HG03139 (cell line): ENCODE measurements at regions not wholly inside any gene's neighbourhood (a gene's known extent, or its start where the extent isn't known, plus 50 kb on each side); places are given as distances from the start of the nearest gene placed in this dataset.
"Not testable (repeated sequence)": the region's sequence is repeated elsewhere in the genome, so short reads cannot be mapped to it uniquely, and the experiment has no call there.

ENCODE experiments used
- ATAC-seq: cut with Tn5 transposase; IDR thresholded peaks from one replicate; pipeline ENCODE4 v1.9.1; 2021; ENCODE audit not compliant: unreplicated experiment

GRCh38 chr16:66176731-66177130 is 189.8 kb upstream of the CDH5 start:
- no peak for ATAC-seq

- ATAC-seq = no peak
These were observed 190.4 kb upstream of the CDH5 start for GRCh38 chr16:66176111-66176510.

- ATAC-seq = no peak
These were observed 190.9 kb upstream of the CDH5 start for GRCh38 chr16:66175636-66176035.

- no peak for ATAC-seq
These were observed 191.4 kb upstream of the CDH5 start for GRCh38 chr16:66175058-66175457.

DNA sequence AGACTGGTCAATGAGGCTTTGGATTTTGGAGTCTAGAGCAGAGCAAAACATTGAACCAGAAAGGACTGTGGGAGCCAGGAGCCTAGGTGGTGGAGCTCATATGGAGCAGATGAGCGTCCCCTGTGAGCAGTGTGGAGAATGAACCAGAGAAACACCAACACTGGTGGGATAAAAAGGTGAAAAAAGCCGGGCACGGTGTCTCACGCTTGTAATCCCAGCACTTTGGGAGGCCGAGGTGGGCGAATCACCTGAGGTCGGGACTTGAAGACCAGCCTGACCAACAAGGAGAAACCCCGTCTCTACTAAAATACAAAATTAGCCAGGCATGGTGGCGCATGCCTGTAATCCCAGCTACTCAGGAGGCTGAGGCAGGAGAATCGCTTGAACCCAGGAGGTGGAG is 192.7 kb upstream of the CDH5 start:
- ATAC-seq = not testable (repeated sequence)

DNA sequence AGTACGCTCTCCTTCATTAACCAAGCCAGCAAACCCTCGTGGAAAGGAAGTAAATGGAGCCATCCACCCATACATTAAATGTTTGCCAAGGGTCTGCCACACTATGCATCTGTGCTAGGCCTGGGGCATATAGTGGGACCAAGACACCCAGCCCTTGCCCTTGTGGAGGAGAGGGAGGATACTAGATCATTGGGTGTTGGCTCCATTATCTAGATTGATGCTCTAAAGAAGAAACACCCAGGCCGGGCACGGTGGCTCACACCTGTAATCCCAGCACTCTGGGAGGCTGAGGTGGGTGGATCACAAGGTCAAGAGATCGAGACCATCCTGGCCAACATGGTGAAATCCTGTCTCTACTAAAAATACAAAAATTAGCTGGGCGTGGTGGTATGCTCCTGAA is 193.3 kb upstream of the CDH5 start:
- not testable (repeated sequence) for ATAC-seq

DNA sequence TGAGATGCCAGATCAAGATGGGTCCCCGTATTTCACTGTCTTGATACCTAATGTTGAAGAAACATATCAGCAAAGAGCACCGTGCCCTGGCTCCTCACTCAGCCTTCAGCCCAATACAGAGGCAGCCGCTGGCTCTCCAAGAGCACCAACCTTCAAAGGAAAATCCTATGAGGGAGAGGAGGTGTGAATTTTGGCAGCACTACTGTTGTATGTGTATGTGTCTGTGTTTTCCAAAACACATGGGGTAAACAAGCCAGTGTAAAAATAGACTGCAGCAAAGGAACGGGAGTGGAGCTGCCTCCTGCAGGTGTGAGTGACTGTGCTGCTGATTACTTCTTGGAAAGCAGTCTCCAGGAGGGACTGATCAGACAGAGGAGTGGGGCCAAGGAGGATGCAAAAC is 194.0 kb upstream of the CDH5 start:
- ATAC-seq = no peak

GRCh38 chr16:66171578-66171977 is 194.9 kb upstream of the CDH5 start:
- no peak for ATAC-seq

DNA sequence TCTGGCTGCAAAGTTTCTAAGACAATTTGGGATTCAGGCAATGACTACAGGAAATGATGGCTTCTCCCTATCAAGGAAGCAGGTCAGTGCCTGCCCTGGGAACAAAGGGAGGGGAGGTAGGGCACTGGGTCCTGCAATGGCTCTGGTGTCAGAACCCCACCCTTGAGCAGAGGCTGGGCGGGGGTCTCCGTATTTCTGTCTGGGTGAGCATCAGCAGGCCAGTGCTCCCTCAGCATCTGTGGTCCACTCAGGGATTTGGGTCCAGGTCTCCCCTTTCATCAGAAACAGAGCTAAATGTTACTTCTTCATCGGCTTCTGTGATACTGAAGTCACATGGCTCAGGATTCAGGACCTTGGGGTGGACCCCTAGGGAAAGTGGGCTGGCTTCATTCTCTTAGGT is 195.5 kb upstream of the CDH5 start:
- ATAC-seq = no peak

DNA sequence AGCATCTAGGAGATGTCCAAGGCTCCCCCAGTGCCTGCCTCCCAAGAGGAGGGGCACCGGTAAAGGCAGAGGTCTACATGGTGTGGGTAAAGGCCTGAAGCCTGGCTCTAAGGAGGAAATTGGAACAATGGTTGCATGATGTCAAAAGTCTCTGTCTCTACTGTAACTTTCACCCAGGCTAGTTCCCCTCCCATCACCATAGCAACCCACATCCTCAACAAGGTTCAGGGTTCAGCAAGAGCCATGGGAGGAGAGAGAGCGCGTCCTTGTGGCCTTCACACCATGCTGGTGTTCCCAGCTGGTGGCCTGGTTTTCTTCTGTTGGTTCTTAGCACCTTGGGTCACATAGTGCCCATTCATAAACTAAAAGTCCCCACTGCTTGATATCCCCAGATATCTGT is 196.7 kb upstream of the CDH5 start:
- ATAC-seq = no peak

DNA sequence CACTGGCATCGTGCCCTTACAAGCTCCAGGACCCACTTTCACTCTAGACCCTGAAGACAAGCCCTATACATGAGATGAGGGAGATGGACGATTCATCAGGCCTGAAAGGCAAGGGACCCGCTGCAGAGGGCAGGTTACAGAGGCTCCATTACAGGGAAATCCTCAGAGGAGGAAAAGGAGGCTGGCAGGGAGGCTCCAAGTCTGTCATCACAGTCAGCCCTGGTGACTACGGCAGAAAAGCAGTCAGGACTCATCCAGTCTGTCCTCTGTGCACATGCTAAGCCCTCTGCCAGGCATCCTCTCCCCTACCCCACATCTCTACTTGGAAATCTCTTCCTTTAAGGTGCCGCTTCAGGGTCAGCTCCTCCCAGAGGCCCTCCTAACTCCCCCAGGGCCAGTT is 197.7 kb upstream of the CDH5 start:
- no peak for ATAC-seq

GRCh38 chr16:66167564-66168291 is 198.8 kb upstream of the CDH5 start:
- ATAC-seq = no peak

GRCh38 chr16:66166490-66166889 is 200.0 kb upstream of the CDH5 start:
- ATAC-seq = no peak

DNA sequence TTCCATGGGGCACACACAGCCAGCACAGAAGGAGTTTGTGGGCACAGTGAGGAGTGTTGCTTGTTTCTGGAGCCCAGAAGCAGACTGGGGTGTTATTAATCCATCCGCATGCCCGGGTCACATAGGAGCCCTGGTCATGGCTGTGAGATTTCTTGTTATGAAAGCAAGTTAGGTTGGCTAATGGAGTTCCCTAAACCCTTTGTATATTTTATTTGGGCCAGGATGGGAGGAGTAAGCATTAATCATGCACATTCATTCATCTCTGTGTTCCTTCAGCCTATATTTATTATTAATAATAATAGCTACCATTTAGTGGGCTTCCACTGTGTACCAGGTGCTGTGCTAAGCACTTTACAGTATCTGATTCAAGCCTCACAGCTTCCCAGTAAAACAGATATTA is 200.6 kb upstream of the CDH5 start:
- no peak for ATAC-seq

DNA sequence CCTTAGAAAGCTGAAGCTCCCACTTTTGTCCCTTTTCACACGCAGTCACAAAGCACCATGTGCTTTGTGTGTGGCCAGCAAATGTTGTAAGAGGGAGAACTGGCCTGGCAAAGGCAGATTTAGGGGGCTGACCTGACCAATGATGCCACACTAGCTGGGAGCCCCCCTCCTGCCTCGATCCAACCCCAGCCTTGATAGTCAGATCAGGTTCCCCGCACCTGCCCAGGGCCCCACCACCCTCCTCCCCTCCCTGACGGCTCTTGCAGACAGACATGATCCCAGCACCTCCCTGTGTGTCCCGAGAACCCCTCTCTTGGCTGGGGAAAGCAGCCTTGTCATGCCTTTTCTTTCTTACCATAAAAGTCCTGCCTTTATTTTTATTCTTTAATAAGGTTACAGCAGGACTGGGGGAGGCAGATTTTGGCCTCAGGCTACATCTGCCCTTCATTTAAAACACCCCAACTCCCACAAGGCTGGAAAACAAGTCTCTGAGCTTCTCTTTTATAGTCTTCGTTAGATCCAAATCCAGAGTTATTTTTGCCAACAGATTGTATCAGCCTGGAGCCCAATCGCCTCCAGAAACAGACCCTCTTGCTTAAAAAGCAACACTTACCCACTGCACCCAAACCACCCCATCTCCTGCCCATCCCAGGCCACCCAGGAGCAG is 201.8 kb upstream of the CDH5 start:
- no peak for ATAC-seq

DNA sequence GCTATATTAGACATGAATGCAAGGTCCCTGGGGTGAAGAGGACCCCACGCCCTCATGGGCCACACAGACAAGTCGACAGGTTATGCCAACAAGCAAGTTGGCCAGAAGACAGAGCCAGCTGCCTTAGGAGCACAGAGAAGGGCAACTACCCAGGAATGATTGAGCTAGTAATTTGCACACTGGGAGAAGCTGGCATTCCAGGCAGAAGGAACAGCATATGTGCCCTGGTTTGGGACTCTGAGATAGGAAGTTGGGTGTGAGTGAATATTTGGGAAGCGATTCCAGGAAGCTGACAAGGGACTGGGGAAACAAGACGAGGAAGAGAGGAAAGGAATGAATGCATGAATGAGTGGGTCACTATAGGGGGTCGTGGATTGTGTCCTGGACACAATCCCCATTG is 203.7 kb upstream of the CDH5 start:
- no peak for ATAC-seq

GRCh38 chr16:66161942-66162341 is 204.5 kb upstream of the CDH5 start:
- ATAC-seq = no peak

DNA sequence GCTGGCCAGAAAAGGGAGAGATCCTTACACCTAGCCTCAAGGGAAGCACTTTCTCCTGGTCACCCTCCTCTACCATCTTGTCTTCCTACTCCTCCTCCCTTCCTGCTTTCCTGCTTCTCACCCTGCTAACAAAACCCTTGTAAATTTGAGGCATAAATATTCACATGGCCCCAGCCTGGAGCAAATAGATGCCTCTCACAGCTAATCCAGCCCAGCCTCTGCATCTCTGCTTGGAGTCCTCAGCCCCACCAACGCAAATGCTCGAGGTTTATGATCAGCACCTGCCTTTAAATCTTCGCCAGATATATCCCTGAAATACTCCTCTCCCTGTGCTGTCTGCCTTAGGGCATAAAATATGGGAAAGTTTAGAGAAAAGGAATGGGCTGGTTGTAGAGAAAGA is 205.2 kb upstream of the CDH5 start:
- ATAC-seq = no peak

GRCh38 chr16:66159987-66160386 is 206.5 kb upstream of the CDH5 start:
- no peak for ATAC-seq

GRCh38 chr16:66156538-66156937 is 210.0 kb upstream of the CDH5 start:
- no peak for ATAC-seq

- no peak for ATAC-seq
These were observed 210.6 kb upstream of the CDH5 start for GRCh38 chr16:66155933-66156332.

GRCh38 chr16:66154801-66155200 is 211.7 kb upstream of the CDH5 start:
- ATAC-seq = no peak
